Islet of Langerhans (tissue), 1 donor: ENCODE measurements at regions not wholly inside any gene's neighbourhood (a gene's known extent, or its start where the extent isn't known, plus 50 kb on each side); places are given as distances from the start of the nearest gene placed in this dataset.
"Not testable (repeated sequence)": the region's sequence is repeated elsewhere in the genome, so short reads cannot be mapped to it uniquely, and the experiment has no call there.

Source experiments
- FAIRE-seq: peaks from one replicate; lab custom pipeline; 2011; peaks lifted over from hg19 to GRCh38; lab: Jason Lieb, UNC

DNA sequence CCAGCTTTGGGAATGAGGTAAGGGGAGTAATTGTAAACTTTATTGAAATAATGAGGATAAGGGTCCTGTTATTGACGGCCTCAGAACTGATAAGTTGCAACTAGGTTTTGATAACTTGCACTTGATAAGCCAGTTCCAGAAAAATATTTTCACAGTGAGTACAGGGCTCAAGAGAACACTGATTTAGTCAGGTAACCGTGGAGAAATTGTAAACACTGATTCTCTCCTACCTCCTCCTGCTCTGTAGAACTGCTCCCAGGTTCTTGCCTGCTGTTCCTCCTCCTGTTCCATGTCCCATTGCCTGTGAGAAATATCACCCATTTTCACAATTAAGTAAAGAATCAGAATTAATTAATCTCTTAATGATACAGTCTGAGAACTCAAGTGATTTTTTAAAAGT is 55.0 kb upstream of the CXXC4 start:
- no peak for FAIRE-seq

DNA sequence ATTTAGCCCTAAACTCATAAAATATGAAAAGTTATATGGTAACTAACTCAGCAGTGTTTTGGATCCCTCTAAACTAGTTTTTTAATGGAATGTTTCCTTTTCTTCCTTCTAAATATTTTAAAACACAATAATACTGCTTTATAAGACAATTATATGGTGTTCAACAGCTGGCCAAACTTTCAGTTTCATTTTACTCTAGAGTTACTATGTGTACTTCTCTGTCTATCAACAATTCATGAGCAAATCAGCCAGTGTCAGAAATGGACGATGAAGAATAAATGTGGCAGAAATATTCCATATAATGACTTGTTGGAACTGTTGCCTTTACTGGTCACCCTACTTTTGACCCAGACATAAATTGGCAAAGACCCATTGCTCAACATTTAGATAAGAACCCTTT is 64.8 kb upstream of the CXXC4 start:
- FAIRE-seq = no peak

DNA sequence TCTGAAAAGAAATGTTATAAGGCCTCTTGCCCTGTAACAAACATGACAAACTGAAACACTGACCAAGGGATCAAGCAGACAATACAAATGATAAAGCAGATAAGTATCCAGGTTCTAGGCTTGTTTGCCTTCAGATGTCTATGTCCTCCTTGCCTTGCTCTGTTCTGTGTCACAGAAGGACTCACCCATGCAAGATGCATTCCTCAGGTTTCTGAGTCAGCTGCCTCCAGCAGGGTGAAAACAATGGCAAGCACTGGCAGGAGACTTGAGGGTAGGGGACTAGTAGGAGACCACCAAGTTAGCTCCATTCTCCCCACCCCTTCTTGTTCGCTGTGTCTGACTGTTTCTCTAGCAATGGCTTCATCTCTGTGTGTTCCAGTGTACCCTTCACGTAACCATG is 76.6 kb upstream of the CXXC4 start:
- FAIRE-seq = no peak

DNA sequence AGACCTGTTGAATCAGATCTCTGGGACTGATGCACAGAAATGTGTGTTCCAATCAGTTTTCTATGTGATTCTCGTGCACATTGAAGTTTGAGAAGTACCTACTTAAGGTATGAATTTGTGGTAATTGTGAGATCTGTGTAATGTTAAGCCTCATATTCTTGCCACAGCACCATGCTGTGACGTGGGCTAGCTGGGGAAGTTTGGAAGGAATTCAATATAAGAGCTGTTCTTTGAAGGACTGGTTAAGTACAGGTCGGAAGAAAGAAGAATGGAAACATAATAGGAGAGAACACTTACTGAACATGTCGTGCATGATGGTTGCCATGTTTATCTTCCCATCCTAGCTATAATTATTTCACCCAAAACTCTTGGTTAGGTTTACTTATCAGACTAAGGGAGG is 79.7 kb upstream of the CXXC4 start:
- FAIRE-seq = no peak

GRCh38 chr4:104575278-104575677 is 80.6 kb upstream of the CXXC4 start:
- FAIRE-seq = no peak

- peak; percentile 86 for FAIRE-seq
Observed at GRCh38 chr4:104577405-104577804, 82.7 kb upstream of the CXXC4 start.

- not testable (repeated sequence) for FAIRE-seq
Observed at GRCh38 chr4:104581476-104581875, 86.8 kb upstream of the CXXC4 start.

GRCh38 chr4:104582056-104582455 is 87.4 kb upstream of the CXXC4 start:
- not testable (repeated sequence) for FAIRE-seq

- FAIRE-seq = peak; percentile 97
Observed at GRCh38 chr4:104589264-104589868, 94.7 kb upstream of the CXXC4 start.

DNA sequence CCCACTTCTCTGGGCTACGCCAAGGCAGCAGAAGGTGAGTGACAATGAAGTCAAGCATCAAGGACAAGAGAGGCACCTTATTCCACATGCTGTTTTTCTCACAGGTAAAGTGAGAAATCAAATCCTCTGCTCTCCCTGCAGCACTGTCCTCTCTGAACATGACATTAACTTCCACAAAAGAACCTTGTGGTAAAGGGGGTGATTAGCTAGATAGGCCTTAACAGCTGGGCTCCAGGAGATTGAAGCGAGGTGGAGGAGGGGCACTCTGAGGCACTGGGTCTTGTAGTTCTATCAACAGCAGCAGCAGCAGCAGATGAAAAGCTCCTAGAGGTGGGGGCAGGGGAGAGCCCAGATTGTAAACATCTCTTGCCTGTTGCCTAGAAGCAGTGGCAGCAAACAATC is 96.8 kb upstream of the CXXC4 start:
- peak; percentile 97 for FAIRE-seq

GRCh38 chr4:104592183-104592582 is 97.5 kb upstream of the CXXC4 start:
- FAIRE-seq = no peak

DNA sequence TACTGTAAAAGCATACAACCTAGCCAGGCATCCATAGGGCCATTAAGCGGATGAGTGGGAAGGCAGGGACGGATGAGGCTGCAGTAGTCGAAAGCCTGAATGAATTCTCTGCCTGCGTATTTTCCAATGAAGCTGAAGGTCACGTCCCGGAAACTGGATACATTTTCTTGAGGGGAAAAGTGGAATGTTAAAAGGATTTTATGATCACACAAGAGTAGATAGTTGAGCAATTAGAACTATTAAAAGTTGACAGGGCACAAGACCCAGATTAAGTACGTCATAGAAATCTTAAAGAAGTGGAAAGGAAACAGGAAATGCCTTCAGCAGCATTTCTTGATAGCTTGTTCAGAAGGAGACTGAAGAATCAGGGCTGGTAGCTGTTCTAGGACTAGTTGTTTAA is 98.3 kb upstream of the CXXC4 start:
- no peak for FAIRE-seq

- peak; percentile 69 for FAIRE-seq
Observed at GRCh38 chr4:104596189-104596588, 101.5 kb upstream of the CXXC4 start.

GRCh38 chr4:104615496-104615895 is 120.8 kb upstream of the CXXC4 start:
- FAIRE-seq = no peak

DNA sequence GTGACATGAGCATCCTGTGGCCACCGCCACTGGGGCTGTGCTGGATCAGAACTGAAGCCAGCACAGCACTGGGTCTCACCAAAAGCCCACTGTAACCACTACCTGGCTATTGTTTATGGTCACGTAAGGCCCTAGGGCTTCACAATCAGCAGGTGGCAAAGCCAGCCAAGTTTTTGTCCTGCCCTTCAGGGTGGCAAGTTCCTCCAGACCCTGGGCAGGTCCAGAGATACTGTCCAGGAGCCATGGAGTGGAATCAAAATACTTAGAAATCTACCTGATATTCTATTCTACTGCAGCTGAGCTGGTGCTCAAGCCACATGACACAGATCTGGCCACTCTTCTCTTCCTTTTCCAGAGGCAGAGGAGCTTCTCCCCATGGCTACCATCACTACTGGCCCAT is 121.2 kb upstream of the CXXC4 start:
- no peak for FAIRE-seq

DNA sequence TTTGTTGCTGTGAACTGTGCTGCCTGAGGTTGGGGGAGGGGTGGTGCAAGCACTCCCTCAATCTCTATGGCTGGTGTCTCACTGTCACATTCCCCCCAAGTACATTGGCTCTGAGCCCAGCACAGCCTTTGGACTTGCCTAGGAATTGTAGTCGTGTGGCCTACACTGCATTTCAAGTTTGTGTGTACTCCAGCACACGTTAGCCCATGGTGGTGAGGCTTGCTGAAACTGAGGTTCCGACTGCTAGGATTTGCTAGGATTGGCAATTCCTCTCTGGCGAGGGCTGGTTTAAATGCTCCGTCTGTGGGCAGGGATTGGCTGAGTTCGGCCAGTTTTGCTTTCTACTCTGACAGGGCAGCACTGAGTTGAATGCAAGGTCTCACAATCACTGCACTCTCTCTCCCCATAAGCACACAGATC is 121.7 kb upstream of the CXXC4 start:
- peak; percentile 13 for FAIRE-seq

DNA sequence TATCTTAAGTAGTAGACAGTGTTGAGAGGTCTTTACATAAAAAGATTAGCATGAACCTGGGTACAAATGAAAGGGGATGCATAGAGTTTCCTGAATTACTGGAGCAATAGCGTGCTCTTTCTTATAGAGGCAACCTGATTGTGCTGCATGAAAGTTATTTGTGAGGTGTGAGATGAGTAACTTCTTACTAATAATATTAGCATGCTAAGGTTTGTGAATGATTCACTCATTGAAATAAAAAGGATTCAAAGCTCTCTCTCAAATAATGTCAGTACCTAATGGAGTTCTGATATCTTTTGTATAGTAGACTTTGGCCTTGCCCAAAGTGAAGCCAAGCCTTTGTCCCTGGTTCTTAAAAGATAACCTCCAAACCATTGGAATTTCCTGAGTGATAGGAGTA is 131.0 kb upstream of the CXXC4 start:
- FAIRE-seq = no peak

DNA sequence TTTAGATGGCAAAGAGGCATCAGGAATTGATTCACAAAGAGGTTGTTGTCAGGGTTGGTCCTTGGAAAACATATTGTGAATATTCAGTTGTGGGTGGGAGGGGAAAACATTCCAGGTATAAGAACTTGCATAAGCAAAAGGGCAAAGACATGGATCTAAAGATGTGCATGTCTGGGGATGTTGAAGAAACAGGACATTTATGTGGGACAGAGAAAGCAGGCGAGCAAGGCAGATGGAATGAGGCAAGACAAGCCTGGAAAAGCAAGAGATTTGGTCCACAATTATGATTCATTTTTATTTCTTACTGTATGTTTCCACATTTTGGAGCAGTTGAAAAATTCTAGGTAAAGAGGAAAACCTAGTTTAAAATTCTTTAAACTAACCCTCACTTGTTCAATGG is 134.9 kb upstream of the CXXC4 start:
- FAIRE-seq = no peak

- no peak for FAIRE-seq
Observed at GRCh38 chr4:104630272-104630671, 135.6 kb upstream of the CXXC4 start.

- no peak for FAIRE-seq
Observed at GRCh38 chr4:104631000-104631399, 136.3 kb upstream of the CXXC4 start.

GRCh38 chr4:104641418-104641817 is 146.7 kb upstream of the CXXC4 start:
- no peak for FAIRE-seq

- FAIRE-seq = no peak
Observed at GRCh38 chr4:104642521-104642920, 147.8 kb upstream of the CXXC4 start.

GRCh38 chr4:104643805-104644204 is 149.1 kb upstream of the CXXC4 start:
- no peak for FAIRE-seq

DNA sequence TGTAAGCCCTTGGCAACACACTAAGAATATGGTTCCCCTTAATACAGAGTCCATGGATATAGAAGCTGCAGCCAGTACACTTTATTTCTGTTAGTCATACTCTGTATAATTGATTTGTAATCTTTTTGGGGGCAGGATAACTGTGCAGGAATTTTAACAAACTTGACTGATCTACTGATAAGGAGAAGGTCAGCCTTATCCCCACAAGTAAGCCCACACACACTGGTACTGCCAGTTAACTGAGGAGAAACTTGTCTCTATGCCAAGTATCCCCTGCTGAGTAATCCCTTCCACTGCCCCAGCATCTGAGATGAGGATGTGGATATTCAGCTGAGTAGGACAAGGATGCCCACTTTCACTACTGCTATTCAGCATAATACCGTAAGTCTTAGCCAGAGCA is 154.9 kb upstream of the CXXC4 start:
- FAIRE-seq = no peak

GRCh38 chr4:104662269-104662668 is 167.6 kb upstream of the CXXC4 start:
- FAIRE-seq = not testable (repeated sequence)
